HT1080 (cell line): ENCODE measurements at regions not wholly inside any gene's neighbourhood (a gene's known extent, or its start where the extent isn't known, plus 50 kb on each side); places are given as distances from the start of the nearest gene placed in this dataset.

ENCODE experiments used
- DNase-seq: peaks from one replicate; pipeline ENCODE4 v3.0.0-alpha.2; 2015; ENCODE audit warnings: low read depth

DNA sequence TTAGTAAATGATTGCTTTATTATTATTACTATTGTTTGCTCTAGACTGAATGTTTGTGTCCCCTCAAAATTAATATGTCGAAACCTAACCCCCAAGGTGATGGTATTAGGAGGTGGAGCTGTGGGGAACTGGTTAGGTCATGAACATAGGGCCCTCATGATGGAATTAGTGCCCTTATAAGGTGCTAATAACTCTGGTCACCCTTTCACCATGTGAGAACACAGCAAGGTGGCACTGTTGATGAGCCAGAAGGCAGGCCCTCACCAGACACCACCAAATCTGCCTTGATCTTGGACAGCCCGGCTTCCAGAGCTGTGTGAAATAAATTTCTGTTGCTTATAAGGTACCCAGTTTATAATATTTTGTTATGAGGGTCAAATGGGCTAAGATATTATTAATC is 95.8 kb downstream of the BDNF start:
- no peak for DNase-seq

DNA sequence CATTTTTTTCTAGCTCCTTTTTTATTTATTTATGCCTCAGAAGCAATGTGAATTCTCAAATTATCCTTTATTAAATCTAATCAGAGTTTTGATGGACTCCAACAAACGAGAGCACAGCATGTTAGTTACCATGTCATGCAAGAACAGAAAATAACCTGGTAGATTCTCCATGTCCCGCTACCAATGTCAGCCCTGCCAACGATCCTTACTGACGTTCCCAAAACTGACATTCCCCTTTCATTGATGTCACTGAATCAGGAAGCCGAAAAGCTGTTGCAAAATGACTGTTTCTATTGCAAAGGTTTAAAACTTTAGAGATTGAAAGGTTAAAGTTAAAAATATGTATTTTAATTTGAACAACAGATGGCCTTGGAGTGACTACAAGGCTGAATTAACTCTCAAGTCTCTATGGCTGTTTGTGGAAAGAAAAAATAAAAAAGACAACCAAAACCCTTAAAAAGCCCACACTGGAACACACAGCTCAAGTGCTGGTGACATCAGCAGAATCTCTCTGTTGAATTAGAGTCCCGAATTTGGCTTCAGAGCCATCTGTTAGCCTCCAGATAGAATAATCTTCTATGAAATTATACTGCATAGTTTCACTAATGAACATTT is 96.8 kb downstream of the BDNF start:
- no peak for DNase-seq

DNA sequence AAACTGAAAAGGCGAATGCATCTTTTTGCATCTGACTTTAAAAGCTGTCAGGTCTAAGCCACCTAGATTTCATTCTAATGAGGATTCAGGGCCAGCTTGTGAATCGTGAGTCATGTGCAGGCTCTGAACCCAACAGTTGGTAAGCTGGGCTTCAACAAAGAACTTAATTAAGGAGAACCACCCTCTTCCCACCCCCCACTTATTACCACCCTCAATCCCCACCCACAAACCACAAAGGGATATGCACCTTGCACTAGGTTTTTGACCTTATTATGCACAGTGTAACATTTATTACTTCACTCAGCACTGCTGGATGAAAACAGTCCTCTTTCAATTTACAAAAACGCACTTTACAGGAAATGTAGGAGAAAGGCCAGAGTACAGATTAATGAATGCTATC is 94.1 kb upstream of the LIN7C start:
- no peak for DNase-seq

DNA sequence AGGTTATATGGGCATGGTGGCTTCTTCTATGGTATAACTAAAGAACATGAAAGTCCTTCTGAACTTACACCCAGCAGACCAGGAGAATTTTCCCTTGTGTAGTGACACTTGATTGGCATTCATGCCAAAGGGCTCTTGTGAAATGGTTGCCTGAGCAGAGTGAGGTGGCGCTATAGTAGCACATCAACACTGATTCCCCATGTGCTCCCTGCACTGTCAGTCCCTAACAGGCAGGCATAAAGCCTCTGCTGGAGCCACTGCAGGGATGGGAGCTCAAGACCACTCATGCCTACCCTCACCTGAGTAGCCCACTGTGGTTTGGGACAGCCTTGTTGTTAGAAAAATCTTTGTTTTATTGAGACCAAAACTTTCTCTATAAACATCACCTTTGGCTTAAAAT is 92.6 kb upstream of the LIN7C start:
- DNase-seq: no peak

DNA sequence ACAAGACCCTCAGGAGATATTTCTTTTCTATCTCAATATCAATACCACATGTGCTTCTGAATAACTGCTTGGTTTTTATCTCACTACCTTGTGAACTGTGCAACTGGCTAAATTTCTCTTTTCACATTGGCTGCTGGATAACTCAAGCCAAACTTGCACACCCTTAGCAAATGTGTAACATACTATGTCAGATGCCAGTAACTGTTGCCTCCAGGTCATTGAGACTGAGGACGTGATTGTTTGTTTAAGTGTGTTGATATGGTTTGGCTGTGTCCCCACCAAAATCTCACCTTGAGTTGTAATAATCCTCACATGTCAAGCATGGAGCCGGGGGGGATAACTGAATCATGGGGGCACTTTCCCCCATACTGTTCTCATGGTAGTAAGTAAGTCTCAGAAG is 90.2 kb upstream of the LIN7C start:
- no peak for DNase-seq

DNA sequence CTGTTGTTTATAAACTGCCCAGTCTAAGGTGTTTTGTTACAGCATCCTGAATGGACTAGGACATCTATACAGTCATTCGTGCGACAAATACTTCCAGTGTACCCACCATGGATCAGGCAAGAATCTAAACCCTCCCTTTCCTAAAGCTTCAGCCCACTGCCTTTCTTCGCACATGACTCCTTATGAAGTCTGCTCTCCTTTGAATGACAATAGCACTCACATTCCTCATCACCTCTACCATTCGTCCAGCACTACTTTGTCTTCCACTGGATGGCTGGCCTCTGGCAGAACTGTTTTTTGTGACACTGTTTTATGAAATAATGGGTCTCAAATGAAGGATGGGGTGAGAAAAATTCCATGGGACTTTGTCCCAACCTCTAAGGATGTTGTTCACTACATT is 89.8 kb upstream of the LIN7C start:
- no peak for DNase-seq

DNA sequence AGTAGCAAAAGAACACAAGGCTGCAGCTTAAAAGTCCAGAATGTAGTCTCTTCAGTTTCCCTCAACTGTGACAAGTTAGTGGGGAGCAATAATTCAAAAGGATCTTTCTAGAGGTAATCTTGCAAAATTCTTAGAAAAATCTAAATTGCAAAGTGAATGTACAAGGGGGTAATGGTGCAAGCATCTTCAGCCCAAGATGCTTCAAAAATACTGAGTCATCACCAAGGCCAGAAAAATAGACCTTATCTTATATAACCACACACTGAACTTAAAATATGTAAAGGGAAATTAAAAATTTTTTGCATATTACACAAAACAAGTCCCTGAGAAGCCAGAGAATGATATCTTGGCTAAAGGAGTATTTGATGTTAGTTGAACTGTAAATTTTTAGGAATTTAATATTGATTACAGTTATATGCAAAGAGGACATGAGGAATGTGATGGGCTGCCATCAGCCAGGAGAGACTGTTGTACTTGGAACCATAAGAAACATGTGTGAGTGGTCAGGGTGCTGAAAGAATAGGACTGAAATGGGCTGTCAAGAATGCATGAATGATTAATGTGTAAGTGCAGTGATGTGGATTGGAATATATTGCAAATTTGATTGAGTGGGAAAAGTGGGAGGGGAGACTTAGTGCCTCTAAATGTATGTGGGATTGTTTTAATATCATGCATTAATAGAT is 85.7 kb upstream of the LIN7C start:
- no peak for DNase-seq

DNA sequence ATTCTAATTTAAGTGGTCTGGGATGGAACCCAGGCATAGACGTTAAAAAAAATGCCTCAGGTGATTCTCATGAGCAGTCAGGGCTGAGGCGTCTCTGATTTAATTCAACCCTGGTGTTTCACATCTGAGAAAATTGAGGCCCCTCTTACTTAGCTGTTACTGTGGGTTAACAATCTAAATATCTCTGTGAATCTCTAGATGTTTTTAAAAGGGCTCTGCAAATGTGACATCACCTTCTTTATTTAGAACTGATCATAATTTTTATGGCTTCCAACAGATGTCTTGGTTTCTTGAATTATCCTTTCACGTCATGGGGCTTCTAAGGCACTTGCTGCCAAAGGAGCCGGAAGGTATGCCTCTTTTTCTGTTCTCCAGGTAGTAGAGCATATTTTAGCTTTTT is 76.1 kb upstream of the LIN7C start:
- DNase-seq: no peak

DNA sequence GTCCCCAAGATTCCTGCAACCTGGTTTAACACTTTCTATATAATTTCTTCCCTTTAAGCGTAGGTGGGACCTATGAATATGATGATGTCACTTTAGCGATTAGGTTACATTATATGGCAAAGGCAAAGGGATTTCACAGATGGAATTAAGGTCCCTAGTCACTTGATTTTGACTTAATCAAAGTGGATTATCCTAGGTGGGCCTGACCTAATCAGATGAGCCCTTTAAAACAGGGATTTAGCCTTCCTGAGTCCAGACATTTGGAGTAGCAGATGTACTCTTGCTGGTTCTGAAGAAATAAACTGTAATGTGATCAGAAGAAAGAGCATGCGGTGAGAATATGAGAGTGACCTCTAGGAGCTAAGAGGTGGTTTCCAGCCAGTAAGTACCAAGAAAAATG is 67.8 kb upstream of the LIN7C start:
- no peak for DNase-seq

DNA sequence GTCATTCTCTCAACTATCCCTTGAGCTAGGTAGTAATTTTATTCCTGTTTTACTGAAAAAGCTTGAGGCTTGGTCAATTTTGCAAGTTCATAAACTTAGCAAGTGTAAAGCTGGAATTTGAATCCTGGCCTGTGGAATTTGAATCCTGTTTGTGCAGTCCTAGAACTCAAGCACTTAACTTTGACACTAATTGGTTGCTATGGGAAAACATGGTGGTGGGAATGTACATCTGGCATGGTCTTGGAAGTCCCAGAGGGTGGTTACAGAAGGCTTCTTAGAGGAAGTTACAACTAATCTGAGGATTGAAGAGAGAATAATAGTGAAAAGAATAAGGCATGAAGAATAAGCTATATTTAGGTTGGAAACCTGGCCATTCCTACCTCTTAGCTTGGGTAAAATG is 66.5 kb upstream of the LIN7C start:
- no peak for DNase-seq

DNA sequence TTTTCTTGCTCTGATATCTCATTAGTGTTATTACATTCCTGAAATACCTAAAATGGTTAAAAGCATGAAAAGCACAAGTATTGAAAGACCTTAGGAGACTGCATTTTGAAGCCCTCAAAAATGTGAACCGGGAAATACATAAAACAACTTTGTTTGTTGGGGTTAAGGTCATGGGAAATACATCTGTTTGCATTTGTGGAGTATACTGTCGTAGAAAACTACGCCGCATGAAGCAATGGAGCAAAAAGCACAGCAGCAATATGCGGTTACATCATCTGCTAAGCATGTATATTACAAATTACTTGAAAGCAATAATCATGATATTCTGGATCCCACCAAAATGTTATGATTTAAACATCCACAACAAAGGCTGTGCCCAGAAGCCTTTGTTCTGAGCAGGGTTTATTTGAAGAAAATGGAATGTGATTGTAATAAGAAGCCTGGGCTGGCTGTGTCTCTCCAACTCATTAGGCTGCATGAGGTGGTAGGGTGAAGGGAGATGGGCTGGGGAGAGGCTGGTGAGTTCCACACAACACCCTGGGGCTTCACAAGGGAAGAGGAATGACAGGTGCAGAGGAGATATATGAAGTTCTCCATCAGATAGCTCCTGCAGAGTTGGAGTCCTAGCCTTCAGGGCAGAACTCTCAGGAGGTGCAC is 64.7 kb upstream of the LIN7C start:
- DNase-seq: no peak

DNA sequence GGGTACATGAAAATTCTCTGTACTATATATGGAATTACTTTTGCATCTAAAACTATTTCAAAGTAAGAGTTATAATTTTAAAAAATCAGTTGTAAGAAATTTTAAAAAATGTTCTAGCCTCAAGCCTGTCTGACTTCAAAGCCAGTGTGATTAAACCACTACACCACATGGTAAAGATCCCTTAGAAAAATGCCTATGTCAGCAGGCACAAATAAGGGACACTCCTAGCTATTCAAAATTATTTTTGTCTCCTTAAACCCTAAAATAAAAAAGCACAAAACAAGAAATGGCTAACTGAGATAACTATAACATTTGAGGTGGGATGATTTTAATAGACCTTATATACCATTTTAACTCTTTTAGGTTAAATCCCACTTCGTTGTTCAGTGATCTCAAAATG is 64.0 kb upstream of the LIN7C start:
- DNase-seq: no peak

DNA sequence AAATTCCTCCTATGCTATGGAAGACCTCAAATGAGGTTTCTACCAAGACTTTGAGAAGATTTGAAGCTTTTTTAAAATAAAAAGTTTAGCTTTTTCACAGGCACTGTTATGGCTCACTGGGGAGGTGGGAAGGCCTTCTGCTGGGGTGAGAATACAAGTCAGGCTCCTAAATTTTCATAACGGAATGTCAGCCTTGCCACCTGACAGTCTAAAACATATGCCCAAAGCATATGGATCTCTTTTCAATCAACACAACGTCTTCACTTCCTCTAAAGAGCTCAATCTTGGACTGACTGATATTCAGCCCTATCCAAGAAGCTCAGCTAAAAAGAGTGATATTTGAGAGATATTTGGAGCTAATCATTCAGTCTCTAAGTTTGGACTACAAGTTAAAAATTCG is 57.1 kb upstream of the LIN7C start:
- no peak for DNase-seq

DNA sequence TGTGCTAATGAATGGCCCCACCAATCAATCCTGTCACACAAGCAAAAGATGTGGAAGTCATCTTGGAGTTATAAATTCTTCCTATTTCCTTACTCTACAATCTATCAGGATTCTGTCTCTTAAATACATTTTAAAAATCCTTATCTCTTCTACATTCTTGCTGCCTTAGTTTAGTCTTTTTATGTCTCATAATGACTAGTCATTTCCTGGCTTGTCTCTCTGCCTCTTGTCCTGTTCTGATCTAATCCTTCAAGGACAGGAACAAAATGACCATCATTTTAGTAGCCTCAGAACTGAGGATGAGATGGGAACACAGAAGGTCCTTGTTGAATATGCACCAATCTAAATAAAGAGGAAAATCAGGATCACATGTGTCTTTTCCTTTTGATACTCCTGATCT is 56.6 kb upstream of the LIN7C start:
- DNase-seq: peak; percentile 79

DNA sequence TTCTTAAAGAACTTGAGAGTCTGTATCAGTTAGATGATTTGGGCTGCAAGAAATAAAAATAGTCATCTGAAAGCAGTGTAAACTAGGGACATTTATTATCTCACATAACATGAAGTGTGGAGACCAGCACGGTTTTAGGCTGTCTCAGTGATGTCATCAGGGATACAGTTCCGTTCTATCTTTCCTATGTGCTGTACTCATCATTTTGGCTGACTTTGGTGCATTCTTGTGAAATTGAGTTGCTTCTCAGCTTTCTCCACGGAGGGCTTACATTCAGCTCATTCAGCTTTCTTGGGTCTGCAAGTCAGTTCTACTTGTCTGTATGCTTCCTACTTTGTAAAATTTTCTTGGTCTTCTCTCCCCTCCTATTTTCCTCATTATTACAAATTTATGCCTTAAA is 51.8 kb upstream of the LIN7C start:
- no peak for DNase-seq

DNA sequence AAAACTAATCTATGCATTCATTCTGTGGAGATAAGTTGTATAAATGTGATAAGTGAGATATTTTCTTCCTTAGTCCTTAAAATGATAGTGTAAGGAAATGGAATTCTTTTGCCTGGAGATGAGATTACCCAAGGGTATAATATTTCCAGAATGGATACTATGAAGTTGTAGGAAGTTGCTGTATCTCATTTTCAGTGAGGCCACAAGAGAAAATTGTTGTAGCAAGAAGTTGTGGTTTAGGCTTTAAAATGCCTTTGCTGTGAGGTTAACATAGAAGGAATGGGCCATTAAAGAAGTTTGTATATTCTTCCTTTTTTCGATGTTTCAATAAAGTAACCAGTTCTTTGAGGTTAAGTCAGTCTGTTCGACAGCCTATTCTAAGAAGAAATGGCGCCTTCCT is 50.7 kb upstream of the LIN7C start:
- no peak for DNase-seq
